Naive thymus-derived CD4-positive, alpha-beta T cell (primary cell): ENCODE measurements at regions not wholly inside any gene's neighbourhood (a gene's known extent, or its start where the extent isn't known, plus 50 kb on each side); places are given as distances from the start of the nearest gene placed in this dataset.

ENCODE experiments used
- ATAC-seq: fragments of 150-1000 bp; cut with Tn5 transposase; 2 replicates; pipeline ENCODE4 v1.10.0; 2021; ENCODE audit warnings: mild to moderate bottlenecking, moderate library complexity
- CTCF ChIA-PET: fragments of 350-600 bp; sonication (Branson Sonifier 250); formaldehyde crosslinking; loops from one replicate; lab custom pipeline; 2021; ENCODE audit warnings: antibody characterized with exemption; lab: Charles Lee
- POLR2A ChIA-PET: fragments of 350-600 bp; sonication (Branson Sonifier 250); formaldehyde crosslinking; loops from one replicate; lab custom pipeline; 2021; ENCODE audit warnings: antibody characterized with exemption, inconsistent platforms; lab: Charles Lee
- DNase-seq, 9 donors: peaks; one replicate each; pipeline versions ENCODE4 v3.0.0 to v3.0.0-alpha.2; 2020 to 2022; ENCODE audit warnings: mixed read lengths in 1 of 9
- H3K27ac ChIP-seq: one replicate; pipeline ENCODE4 v1.7.0; 2013; ENCODE audit warnings: mild to moderate bottlenecking, low read depth, low read length, moderate library complexity
- H3K27me3 ChIP-seq, 2 donors: one replicate each; pipeline ENCODE4 v1.7.0; 2013; ENCODE audit warnings: low read length in 2 of 2, mild to moderate bottlenecking in 2 of 2, moderate library complexity in 2 of 2; ENCODE audit not compliant: control insufficient read depth in 2 of 2, insufficient read depth in 2 of 2
- H3K36me3 ChIP-seq, 3 experiments: 1 replicate in 2 of 3; 2 replicates in 1 of 3; pipeline ENCODE4 v1.7.0; 2013; ENCODE audit warnings: low read length in 3 of 3, mild to moderate bottlenecking in 3 of 3, moderate library complexity in 1 of 3; ENCODE audit not compliant: insufficient read depth in 3 of 3, control insufficient read depth in 2 of 3
- H3K4me1 ChIP-seq, 2 donors: one replicate each; pipeline ENCODE4 v1.7.0; 2013; ENCODE audit warnings: low read length in 2 of 2, mild to moderate bottlenecking in 2 of 2, moderate library complexity in 1 of 2; ENCODE audit not compliant: control insufficient read depth in 2 of 2, insufficient read depth in 2 of 2
- H3K4me3 ChIP-seq: 2 replicates; pipeline ENCODE4 v1.7.0; 2013; ENCODE audit warnings: mild to moderate bottlenecking, low read length
- H3K9me3 ChIP-seq, 3 experiments: 1 replicate in 2 of 3; 2 replicates in 1 of 3; pipeline ENCODE4 v1.7.0; 2013; ENCODE audit warnings: low read length in 3 of 3; ENCODE audit not compliant: control insufficient read depth in 2 of 3
- H3K27ac Mint-ChIP-seq, 9 donors: one replicate each; pipeline ENCODE4 v1.8.0; 2020 to 2022; ENCODE audit warnings: mixed read lengths in 9 of 9, mild to moderate bottlenecking in 8 of 9, moderate library complexity in 5 of 9, inconsistent platforms in 2 of 9
- H3K27me3 Mint-ChIP-seq, 5 donors: one replicate each; pipeline ENCODE4 v1.8.0; 2021 to 2022; ENCODE audit warnings: mixed read lengths in 5 of 5, mild to moderate bottlenecking in 1 of 5
- H3K36me3 Mint-ChIP-seq, 5 donors: one replicate each; pipeline ENCODE4 v1.8.0; 2020 to 2022; ENCODE audit warnings: mixed read lengths in 5 of 5, mild to moderate bottlenecking in 3 of 5, inconsistent platforms in 1 of 5
- H3K4me1 Mint-ChIP-seq, 7 donors: one replicate each; pipeline ENCODE4 v1.8.0; 2020 to 2022; ENCODE audit warnings: mixed read lengths in 7 of 7, mild to moderate bottlenecking in 3 of 7, inconsistent platforms in 1 of 7
- H3K4me3 Mint-ChIP-seq, 10 donors: one replicate each; pipeline ENCODE4 v1.8.0; 2020 to 2022; ENCODE audit warnings: mild to moderate bottlenecking in 10 of 10, mixed read lengths in 10 of 10, moderate library complexity in 6 of 10, inconsistent platforms in 2 of 10
- H3K9me3 Mint-ChIP-seq, 11 donors: one replicate each; pipeline ENCODE4 v1.8.0; 2020 to 2022; ENCODE audit warnings: mixed read lengths in 11 of 11, mild to moderate bottlenecking in 4 of 11, inconsistent platforms in 1 of 11, moderate library complexity in 1 of 11
- intact Hi-C, 2 donors: fragments of 100-400 bp; cut with micrococcal nuclease; formaldehyde crosslinking; loops; one replicate each; pipeline ENCODE4 v1.15.1; 2023

- no peak for DNase-seq
- no peak overlapping the region for H3K4me3 ChIP-seq
- no peak overlapping the region for H3K27ac ChIP-seq
- Mint-ChIP-seq H3K36me3 (no peaks in the 10 kb centered on the region), H3K9me3 (no peaks in the 10 kb centered on the region), H3K4me3 (no peak overlapping the region), H3K27me3 (peaks cover 0 to 12% (median 5%) of the 10 kb centered on the region in 5 donors), H3K27ac (no peak overlapping the region), H3K4me1 (no peaks in the 10 kb centered on the region)
- no peaks in the 10 kb centered on the region for H3K9me3 ChIP-seq
- intact Hi-C loops, result no loop called here
- CTCF ChIA-PET, result no interaction called here
- no peaks in the 10 kb centered on the region for H3K36me3 ChIP-seq
- H3K4me1 ChIP-seq, result no peaks in the 10 kb centered on the region
- no peak for ATAC-seq
- POLR2A ChIA-PET, result no interaction called here
- no peaks in the 10 kb centered on the region for H3K27me3 ChIP-seq
Measured at GRCh38 chr9:87211669-87212068, 264.4 kb upstream of the GAS1 start.

GRCh38 chr9:87212605-87213021 lies 265.3 kb upstream of the GAS1 start:
- ATAC-seq (no peak), DNase-seq (no peak)
- POLR2A ChIA-PET, result no interaction called here
- no peaks in the 10 kb centered on the region for H3K9me3 Mint-ChIP-seq
- H3K27ac ChIP-seq, result no peak overlapping the region
- no peak overlapping the region for H3K27ac Mint-ChIP-seq
- no peak overlapping the region for H3K4me3 Mint-ChIP-seq
- no peaks in the 10 kb centered on the region for H3K9me3 ChIP-seq
- H3K4me3 ChIP-seq, result no peak overlapping the region
- H3K27me3 Mint-ChIP-seq, result peaks cover 0 to 12% (median 5%) of the 10 kb centered on the region in 5 donors
- H3K4me1 ChIP-seq, result no peaks in the 10 kb centered on the region
- CTCF ChIA-PET, result no interaction called here
- no peaks in the 10 kb centered on the region for H3K36me3 ChIP-seq
- H3K27me3 ChIP-seq, result no peaks in the 10 kb centered on the region
- intact Hi-C loops, result no loop called here
- H3K36me3 Mint-ChIP-seq, result no peaks in the 10 kb centered on the region
- H3K4me1 Mint-ChIP-seq, result no peaks in the 10 kb centered on the region

- H3K27me3 Mint-ChIP-seq, result peaks cover 0 to 12% (median 5%) of the 10 kb centered on the region in 5 donors
- Histone ChIP-seq H3K9me3 (no peaks in the 10 kb centered on the region), H3K27me3 (no peaks in the 10 kb centered on the region), H3K27ac (no peak overlapping the region), H3K4me3 (no peak overlapping the region), H3K4me1 (no peaks in the 10 kb centered on the region), H3K36me3 (no peaks in the 10 kb centered on the region)
- no peaks in the 10 kb centered on the region for H3K36me3 Mint-ChIP-seq
- ChIA-PET POLR2A (no interaction called here), CTCF (no interaction called here)
- no peak overlapping the region for H3K4me3 Mint-ChIP-seq
- intact Hi-C loops, result no loop called here
- no peak for DNase-seq
- ATAC-seq, result no peak
- no peaks in the 10 kb centered on the region for H3K4me1 Mint-ChIP-seq
- H3K9me3 Mint-ChIP-seq, result no peaks in the 10 kb centered on the region
- H3K27ac Mint-ChIP-seq, result no peak overlapping the region
Measured at GRCh38 chr9:87213948-87214347, 266.6 kb upstream of the GAS1 start.

- Mint-ChIP-seq H3K36me3 (no peaks in the 10 kb centered on the region), H3K4me1 (no peaks in the 10 kb centered on the region), H3K27ac (no peak overlapping the region), H3K9me3 (no peaks in the 10 kb centered on the region), H3K27me3 (peaks cover 0 to 12% (median 5%) of the 10 kb centered on the region in 5 donors), H3K4me3 (no peak overlapping the region)
- intact Hi-C loops, result no loop called here
- POLR2A ChIA-PET, result no interaction called here
- Histone ChIP-seq H3K36me3 (no peaks in the 10 kb centered on the region), H3K4me1 (no peaks in the 10 kb centered on the region), H3K9me3 (no peaks in the 10 kb centered on the region), H3K4me3 (no peak overlapping the region), H3K27ac (no peak overlapping the region), H3K27me3 (no peaks in the 10 kb centered on the region)
- DNase-seq (no peak), ATAC-seq (no peak)
- CTCF ChIA-PET, result no interaction called here
Measured at GRCh38 chr9:87214991-87215390, 267.7 kb upstream of the GAS1 start.

- no peaks in the 10 kb centered on the region for H3K36me3 ChIP-seq
- no peaks in the 10 kb centered on the region for H3K36me3 Mint-ChIP-seq
- H3K4me3 Mint-ChIP-seq, result no peak overlapping the region
- no peak for DNase-seq
- CTCF ChIA-PET, result no interaction called here
- no peak overlapping the region for H3K27ac ChIP-seq
- no peaks in the 10 kb centered on the region for H3K9me3 ChIP-seq
- ATAC-seq, result no peak
- H3K4me1 Mint-ChIP-seq, result no peaks in the 10 kb centered on the region
- no peaks in the 10 kb centered on the region for H3K9me3 Mint-ChIP-seq
- no peaks in the 10 kb centered on the region for H3K27me3 ChIP-seq
- H3K27me3 Mint-ChIP-seq, result peaks cover 0 to 12% (median 5%) of the 10 kb centered on the region in 5 donors
- H3K4me1 ChIP-seq, result no peaks in the 10 kb centered on the region
- POLR2A ChIA-PET, result no interaction called here
- no peak overlapping the region for H3K27ac Mint-ChIP-seq
- intact Hi-C loops, result no loop called here
- H3K4me3 ChIP-seq, result no peak overlapping the region
Measured at GRCh38 chr9:87216036-87216435, 268.7 kb upstream of the GAS1 start.

- Mint-ChIP-seq H3K27ac (no peak overlapping the region), H3K27me3 (peaks cover 0 to 12% (median 5%) of the 10 kb centered on the region in 5 donors), H3K36me3 (no peaks in the 10 kb centered on the region), H3K4me3 (no peak overlapping the region), H3K9me3 (no peaks in the 10 kb centered on the region), H3K4me1 (no peaks in the 10 kb centered on the region)
- no peaks in the 10 kb centered on the region for H3K9me3 ChIP-seq
- no peak overlapping the region for H3K27ac ChIP-seq
- H3K27me3 ChIP-seq, result no peaks in the 10 kb centered on the region
- intact Hi-C loops, result no loop called here
- CTCF ChIA-PET, result no interaction called here
- POLR2A ChIA-PET, result no interaction called here
- no peaks in the 10 kb centered on the region for H3K4me1 ChIP-seq
- ATAC-seq (no peak), DNase-seq (no peak)
- H3K36me3 ChIP-seq, result no peaks in the 10 kb centered on the region
- H3K4me3 ChIP-seq, result no peak overlapping the region
Measured at GRCh38 chr9:87216897-87217455, 269.7 kb upstream of the GAS1 start.

- Mint-ChIP-seq H3K9me3 (no peaks in the 10 kb centered on the region), H3K4me1 (no peaks in the 10 kb centered on the region), H3K36me3 (no peaks in the 10 kb centered on the region), H3K4me3 (no peak overlapping the region), H3K27ac (no peak overlapping the region), H3K27me3 (peaks cover 0 to 24% (median 17%) of the 10 kb centered on the region in 5 donors)
- ATAC-seq (no peak), DNase-seq (no peak)
- H3K36me3 ChIP-seq, result no peaks in the 10 kb centered on the region
- H3K9me3 ChIP-seq, result no peaks in the 10 kb centered on the region
- H3K4me1 ChIP-seq, result no peaks in the 10 kb centered on the region
- no peaks in the 10 kb centered on the region for H3K27me3 ChIP-seq
- POLR2A ChIA-PET, result no interaction called here
- CTCF ChIA-PET, result no interaction called here
- intact Hi-C loops, result no loop called here
- H3K4me3 ChIP-seq, result no peak overlapping the region
- no peak overlapping the region for H3K27ac ChIP-seq
Measured at GRCh38 chr9:87223392-87224246, 274.0 kb upstream of the DAPK1 start.
